Upper lobe of right lung (tissue), 1 donor: ENCODE measurements at regions not wholly inside any gene's neighbourhood (a gene's known extent, or its start where the extent isn't known, plus 50 kb on each side); places are given as distances from the start of the nearest gene placed in this dataset.

Experiments
- ATAC-seq: fragments of 200-7000 bp; cut with Tn5 transposase; one replicate; pipeline ENCODE4 v1.9.1; 2020; ENCODE audit warnings: mild to moderate bottlenecking, moderate library complexity
- DNase-seq: peaks from one replicate; pipeline ENCODE4 v3.0.0-alpha.2; 2020
- H3K27ac ChIP-seq: fragments of 200-600 bp; one replicate; pipeline ENCODE4 v1.8.0; 2022
- H3K27me3 ChIP-seq: fragments of 200-600 bp; one replicate; pipeline ENCODE4 v1.8.0; 2022; ENCODE audit warnings: mild to moderate bottlenecking
- H3K36me3 ChIP-seq: fragments of 200-600 bp; one replicate; pipeline ENCODE4 v1.8.0; 2022
- H3K4me1 ChIP-seq: fragments of 200-600 bp; one replicate; pipeline ENCODE4 v1.8.0; 2022
- H3K4me3 ChIP-seq: fragments of 200-600 bp; one replicate; pipeline ENCODE4 v1.8.0; 2022; ENCODE audit warnings: mild to moderate bottlenecking
- H3K9me3 ChIP-seq: fragments of 200-600 bp; one replicate; pipeline ENCODE4 v1.8.0; 2022
- intact Hi-C: fragments of 100-400 bp; cut with DNase I; formaldehyde crosslinking; loops from one replicate; pipeline ENCODE4 v1.11.0; 2022
- TF ChIP-seq, protein P1 (sequence below): fragments of 200-600 bp; IDR thresholded peaks from one replicate; pipeline ENCODE4 v1.8.0; 2022; ENCODE audit warnings: antibody characterized with exemption
- donor health status: DM: no; HTN: yes; CAD: no; lungs with severe emphysema.

DNA sequence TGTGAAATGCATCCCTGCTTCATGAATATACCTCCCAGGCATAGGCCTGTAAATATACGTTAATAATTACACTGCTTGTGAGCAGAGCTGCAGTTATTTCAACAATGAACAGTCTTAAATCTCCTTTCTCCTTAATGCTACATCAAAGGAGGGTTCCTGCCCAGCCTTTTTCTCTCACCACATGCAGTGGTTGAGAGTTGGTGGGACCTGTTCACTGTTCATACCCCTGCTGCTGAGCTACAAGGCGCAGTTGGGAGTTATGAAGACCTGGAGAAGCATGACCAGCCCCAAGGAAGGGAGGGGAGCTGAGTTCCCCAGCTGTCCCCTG lies 111.9 kb upstream of the FOXQ1 start:
- Histone ChIP-seq H3K27ac (no peak overlapping the region), H3K36me3 (no peaks in the 10 kb centered on the region), H3K9me3 (no peaks in the 10 kb centered on the region), H3K27me3 (no peaks in the 10 kb centered on the region), H3K4me1 (no peaks in the 10 kb centered on the region), H3K4me3 (no peak overlapping the region)
- intact Hi-C loops, result no loop called here
- TF ChIP-seq, protein P1, sequence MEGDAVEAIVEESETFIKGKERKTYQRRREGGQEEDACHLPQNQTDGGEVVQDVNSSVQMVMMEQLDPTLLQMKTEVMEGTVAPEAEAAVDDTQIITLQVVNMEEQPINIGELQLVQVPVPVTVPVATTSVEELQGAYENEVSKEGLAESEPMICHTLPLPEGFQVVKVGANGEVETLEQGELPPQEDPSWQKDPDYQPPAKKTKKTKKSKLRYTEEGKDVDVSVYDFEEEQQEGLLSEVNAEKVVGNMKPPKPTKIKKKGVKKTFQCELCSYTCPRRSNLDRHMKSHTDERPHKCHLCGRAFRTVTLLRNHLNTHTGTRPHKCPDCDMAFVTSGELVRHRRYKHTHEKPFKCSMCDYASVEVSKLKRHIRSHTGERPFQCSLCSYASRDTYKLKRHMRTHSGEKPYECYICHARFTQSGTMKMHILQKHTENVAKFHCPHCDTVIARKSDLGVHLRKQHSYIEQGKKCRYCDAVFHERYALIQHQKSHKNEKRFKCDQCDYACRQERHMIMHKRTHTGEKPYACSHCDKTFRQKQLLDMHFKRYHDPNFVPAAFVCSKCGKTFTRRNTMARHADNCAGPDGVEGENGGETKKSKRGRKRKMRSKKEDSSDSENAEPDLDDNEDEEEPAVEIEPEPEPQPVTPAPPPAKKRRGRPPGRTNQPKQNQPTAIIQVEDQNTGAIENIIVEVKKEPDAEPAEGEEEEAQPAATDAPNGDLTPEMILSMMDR, result no peak
- DNase-seq (no peak), ATAC-seq (no peak)

DNA sequence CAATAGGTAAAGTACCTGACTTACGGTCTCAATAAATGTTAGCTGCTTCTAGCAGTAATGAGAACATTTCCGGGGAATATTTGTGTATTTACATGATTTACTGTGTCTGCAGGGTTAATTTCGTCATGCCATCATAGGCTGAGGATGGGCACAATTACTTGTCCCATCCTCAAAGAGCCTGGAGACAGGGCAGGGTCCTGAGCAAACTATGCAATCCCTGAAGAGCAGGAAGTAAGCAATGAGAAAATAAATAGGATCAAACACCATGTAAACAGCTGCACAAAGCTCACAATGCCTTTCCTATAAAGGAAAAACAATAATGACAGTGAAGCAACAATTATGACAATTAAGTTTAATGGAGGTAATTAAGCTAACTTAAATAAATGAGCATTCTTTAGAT lies 114.6 kb upstream of the FOXQ1 start:
- H3K4me3 ChIP-seq, result no peak overlapping the region
- H3K4me1 ChIP-seq, result no peaks in the 10 kb centered on the region
- DNase-seq (no peak), ATAC-seq (no peak)
- H3K9me3 ChIP-seq, result no peaks in the 10 kb centered on the region
- no peak overlapping the region for H3K27ac ChIP-seq
- intact Hi-C loops, result no loop called here
- H3K27me3 ChIP-seq, result no peaks in the 10 kb centered on the region
- TF ChIP-seq, protein P1, result no peak
- H3K36me3 ChIP-seq, result no peaks in the 10 kb centered on the region

DNA sequence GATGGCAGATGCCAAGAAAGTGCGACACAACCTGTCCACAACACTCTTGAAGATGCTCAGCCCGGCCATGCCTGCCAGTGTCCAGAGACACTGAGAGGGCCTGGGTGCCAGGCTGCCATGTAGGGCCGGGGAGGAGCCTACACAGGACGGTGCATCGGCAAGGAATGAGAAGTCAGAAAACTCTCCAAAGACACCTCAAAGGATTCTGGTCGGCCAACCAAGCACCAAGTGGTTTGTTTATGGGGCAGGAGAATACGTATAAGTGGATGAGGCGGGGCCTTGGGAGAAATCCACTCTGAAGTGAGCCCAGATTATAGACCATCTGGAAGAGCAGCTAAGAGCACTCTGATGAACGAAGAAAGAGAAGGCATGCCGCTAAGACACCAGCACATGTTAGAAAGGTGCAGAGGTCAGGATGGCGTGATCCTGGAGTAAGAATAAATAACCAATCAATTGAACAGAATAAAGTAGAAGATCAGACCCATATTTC lies 120.7 kb upstream of the FOXQ1 start:
- intact Hi-C loops, result no loop called here
- no peak overlapping the region for H3K27ac ChIP-seq

DNA sequence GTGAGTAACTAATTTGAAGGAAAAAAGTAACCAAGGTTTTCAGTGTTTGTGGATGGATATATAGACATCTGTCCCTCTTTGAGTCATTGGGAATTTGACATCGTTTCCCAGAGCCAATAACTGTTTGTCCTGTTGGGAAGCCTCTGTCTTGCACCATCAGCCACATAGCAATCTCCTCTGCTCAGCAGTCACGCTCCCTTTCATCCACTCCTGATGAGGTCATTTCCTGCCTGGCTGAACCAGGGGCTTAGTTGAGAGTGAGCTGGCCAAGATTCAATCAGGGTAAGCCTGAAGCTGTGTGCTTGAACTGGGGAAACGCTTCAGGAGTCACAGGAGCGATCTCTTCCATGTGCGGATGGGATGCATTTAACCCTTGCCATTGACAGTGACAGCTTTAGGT lies 121.5 kb upstream of the FOXQ1 start:
- DNase-seq (no peak), ATAC-seq (peak; percentile 48)
- Histone ChIP-seq H3K4me1 (no peaks in the 10 kb centered on the region), H3K27ac (no peak overlapping the region), H3K9me3 (no peaks in the 10 kb centered on the region), H3K27me3 (no peaks in the 10 kb centered on the region), H3K36me3 (no peaks in the 10 kb centered on the region), H3K4me3 (no peak overlapping the region)
- intact Hi-C loops, result no loop called here
- TF ChIP-seq, protein P1, result no peak

More for the DNA sequence above, 120.7 kb upstream of the FOXQ1 start:
- Histone ChIP-seq H3K9me3 (no peaks in the 10 kb centered on the region), H3K36me3 (no peaks in the 10 kb centered on the region), H3K27me3 (no peaks in the 10 kb centered on the region), H3K4me3 (no peak overlapping the region), H3K4me1 (no peaks in the 10 kb centered on the region)
- no peak for ATAC-seq
- DNase-seq, result no peak
- TF ChIP-seq, protein P1, result no peak

DNA sequence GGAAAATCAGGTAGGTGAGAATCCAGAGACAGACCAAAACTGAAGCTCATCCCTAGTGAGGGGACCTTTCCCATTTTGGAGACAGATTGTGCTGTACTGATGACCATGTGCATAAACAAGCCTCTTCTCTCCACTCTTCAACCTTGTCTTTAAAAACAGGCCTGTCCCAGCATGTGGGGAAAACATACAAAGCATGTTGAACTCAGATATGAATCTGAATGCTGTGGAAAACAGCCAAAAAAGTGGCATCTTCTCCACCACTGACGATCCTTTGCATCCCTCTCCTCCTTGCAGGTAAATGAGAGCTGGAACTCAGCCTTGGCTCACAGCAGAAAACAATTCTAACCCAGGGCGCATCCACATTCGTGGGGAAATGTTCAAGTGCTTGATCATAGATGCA lies 123.7 kb upstream of the FOXQ1 start:
- DNase-seq (no peak), ATAC-seq (no peak)
- intact Hi-C loops, result no loop called here
- no peaks in the 10 kb centered on the region for H3K27me3 ChIP-seq
- H3K36me3 ChIP-seq, result no peaks in the 10 kb centered on the region
- no peaks in the 10 kb centered on the region for H3K4me1 ChIP-seq
- TF ChIP-seq, protein P1, result no peak
- no peaks in the 10 kb centered on the region for H3K9me3 ChIP-seq
- no peak overlapping the region for H3K27ac ChIP-seq
- H3K4me3 ChIP-seq, result no peak overlapping the region
